ENCODE measurements at regions not wholly inside any gene's neighbourhood (a gene's known extent, or its start where the extent isn't known, plus 50 kb on each side); places are given as distances from the start of the nearest gene placed in this dataset.
A peak's percentile ranks its signal among the peaks of the same experiment; 100 is the strongest.

- peak; percentile 56; the same call in 1 of the 2 replicates for TF ChIP-seq CUX1 (CRISPR knock-in tag; IDR thresholded peaks at IDR 0.05)
- TF ChIP-seq CREB5 (CRISPR knock-in tag; IDR thresholded peaks at IDR 0.05) = peak; percentile 76; the same call in 1 of the 2 replicates
- TF ChIP-seq PKNOX1 (IDR thresholded peaks at IDR 0.05) = 0 out of 2 replicates have a peak, but pooled peaks have one; percentile 30
- TF ChIP-seq GTF2A2 (tag; IDR thresholded peaks at IDR 0.05) = peak; percentile 78
- 0 out of 2 replicates have a peak, but pooled peaks have one; percentile 25 for TF ChIP-seq HDAC2 (IDR thresholded peaks at IDR 0.05)
- TF ChIP-seq SMARCA4 (IDR thresholded peaks at IDR 0.05) = peak; percentile 34; the same call in 1 of the 2 replicates
- TF ChIP-seq ZBTB7A (IDR thresholded peaks at IDR 0.05; ENCODE audit: borderline replicate concordance, control insufficient read depth, low read depth, low read length) = no peak
- 0 out of 2 replicates have a peak, but pooled peaks have one; percentile 33 for TF ChIP-seq ZNF197 (CRISPR knock-in tag; IDR thresholded peaks at IDR 0.05; ENCODE audit: low read depth)
- TF ChIP-seq ATF3 (IDR thresholded peaks at IDR 0.05) = peak; percentile 41; the same call in 1 of the 2 replicates
- no peak for TF ChIP-seq ATF3 (CRISPR knock-in tag; conservative IDR thresholded peaks at IDR 0.05)
- TF ChIP-seq HEY1 (CRISPR knock-in tag; IDR thresholded peaks at IDR 0.05; ENCODE audit: borderline replicate concordance) = no peak
- TF ChIP-seq DMBX1 (CRISPR knock-in tag; IDR thresholded peaks at IDR 0.05; ENCODE audit: borderline replicate concordance) = peak; percentile 98
- no peak for TF ChIP-seq HES1 (IDR thresholded peaks at IDR 0.05; ENCODE audit: low read depth)
- peak; percentile 95 for TF ChIP-seq ZNF592 (IDR thresholded peaks at IDR 0.05)
These were observed 75.5 kb downstream of the CD164 start (continued) for GRCh38 chr6:109306733-109307132.

All from K562 (cell line).